ENCODE measurements at regions not wholly inside any gene's neighbourhood (a gene's known extent, or its start where the extent isn't known, plus 50 kb on each side); places are given as distances from the start of the nearest gene placed in this dataset.

GRCh38 chr11:43545610-43546009 lies 134.9 kb upstream of the HSD17B12 start:
- Histone ChIP-seq H3K9me3 (ENCODE audit: control insufficient read depth, insufficient read depth, low read length) (no peaks in the 10 kb centered on the region), H3K36me3 (ENCODE audit: control insufficient read depth, insufficient read depth, low read length) (no peaks in the 10 kb centered on the region), H3K27ac (ENCODE audit: low read length) (no peak overlapping the region), H3K4me3 (ENCODE audit: low read length) (no peak overlapping the region), H3K4me1 (ENCODE audit: control insufficient read depth, insufficient read depth, low read length) (peaks cover 4% of the 10 kb centered on the region), H3K27me3 (ENCODE audit: control insufficient read depth, insufficient read depth, low read length) (peaks cover 9% of the 10 kb centered on the region)
- intact Hi-C loops (cut with micrococcal nuclease): no loop called here
- H3K4me1 Mint-ChIP-seq: no peaks in the 10 kb centered on the region
- TF ChIP-seq, protein P1, sequence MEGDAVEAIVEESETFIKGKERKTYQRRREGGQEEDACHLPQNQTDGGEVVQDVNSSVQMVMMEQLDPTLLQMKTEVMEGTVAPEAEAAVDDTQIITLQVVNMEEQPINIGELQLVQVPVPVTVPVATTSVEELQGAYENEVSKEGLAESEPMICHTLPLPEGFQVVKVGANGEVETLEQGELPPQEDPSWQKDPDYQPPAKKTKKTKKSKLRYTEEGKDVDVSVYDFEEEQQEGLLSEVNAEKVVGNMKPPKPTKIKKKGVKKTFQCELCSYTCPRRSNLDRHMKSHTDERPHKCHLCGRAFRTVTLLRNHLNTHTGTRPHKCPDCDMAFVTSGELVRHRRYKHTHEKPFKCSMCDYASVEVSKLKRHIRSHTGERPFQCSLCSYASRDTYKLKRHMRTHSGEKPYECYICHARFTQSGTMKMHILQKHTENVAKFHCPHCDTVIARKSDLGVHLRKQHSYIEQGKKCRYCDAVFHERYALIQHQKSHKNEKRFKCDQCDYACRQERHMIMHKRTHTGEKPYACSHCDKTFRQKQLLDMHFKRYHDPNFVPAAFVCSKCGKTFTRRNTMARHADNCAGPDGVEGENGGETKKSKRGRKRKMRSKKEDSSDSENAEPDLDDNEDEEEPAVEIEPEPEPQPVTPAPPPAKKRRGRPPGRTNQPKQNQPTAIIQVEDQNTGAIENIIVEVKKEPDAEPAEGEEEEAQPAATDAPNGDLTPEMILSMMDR (IDR thresholded peaks at IDR 0.05): no peak
- 88% methylated on average over 1 of the region's 1 CpG for WGBS (ENCODE audit: insufficient coverage)
- H3K9me3 Mint-ChIP-seq: no peaks in the 10 kb centered on the region
- no peaks in the 10 kb centered on the region for H3K36me3 Mint-ChIP-seq
- ATAC-seq (no peak), DNase-seq (no peak)
- H3K4me3 Mint-ChIP-seq: no peak overlapping the region
- no peak overlapping the region for H3K27ac Mint-ChIP-seq
- peaks cover 7 to 10% of the 10 kb centered on the region in 2 donors for H3K27me3 Mint-ChIP-seq (ENCODE audit: low read depth in 2 of 2)

DNA sequence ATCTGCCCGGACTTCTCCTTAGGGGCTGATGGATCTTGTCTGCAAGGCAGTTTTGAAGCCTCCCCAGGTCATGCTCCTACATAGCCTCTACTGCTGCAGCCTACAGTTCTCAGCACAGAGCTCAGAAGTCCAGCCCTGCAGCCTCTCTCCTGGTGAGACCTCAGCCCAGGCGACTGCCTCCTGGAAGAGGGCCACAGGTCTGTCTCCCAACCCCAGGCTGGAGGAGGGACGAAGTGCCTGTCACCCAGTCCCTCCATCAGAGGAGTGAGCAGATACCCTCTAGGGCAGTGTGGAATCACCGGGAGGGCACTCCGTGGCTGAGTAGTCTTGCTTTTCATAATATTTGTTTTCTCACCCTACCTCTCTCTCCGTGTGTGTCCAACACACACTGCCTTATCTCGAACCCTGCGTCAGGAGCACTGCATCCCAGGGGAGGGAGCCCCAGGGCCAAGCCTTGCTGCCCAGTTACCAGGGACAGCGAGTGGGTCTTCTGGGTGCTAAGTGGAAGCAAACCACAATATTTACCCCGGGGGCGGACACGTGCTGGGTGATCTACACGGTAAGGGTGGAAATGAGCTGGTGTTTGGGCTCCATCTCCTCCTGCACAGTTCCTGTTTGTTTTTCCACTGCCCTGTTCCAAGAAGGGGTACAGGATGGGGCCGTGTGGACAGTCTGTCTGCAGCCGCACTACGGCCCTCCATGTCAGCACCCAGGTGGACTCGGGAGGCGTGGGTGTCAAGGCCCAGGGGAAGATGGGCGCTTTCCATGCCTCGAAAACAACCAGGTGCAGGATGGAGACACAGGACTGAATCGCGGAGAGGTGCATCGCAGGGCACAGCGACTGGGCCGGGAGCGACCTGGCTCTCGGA lies 133.7 kb upstream of the HSD17B12 start:
- no peaks in the 10 kb centered on the region for H3K4me1 Mint-ChIP-seq
- Histone ChIP-seq H3K4me1 (ENCODE audit: control insufficient read depth, insufficient read depth, low read length) (peaks cover 4% of the 10 kb centered on the region), H3K27ac (ENCODE audit: low read length) (no peak overlapping the region), H3K9me3 (ENCODE audit: control insufficient read depth, insufficient read depth, low read length) (no peaks in the 10 kb centered on the region), H3K4me3 (ENCODE audit: low read length) (no peak overlapping the region), H3K27me3 (ENCODE audit: control insufficient read depth, insufficient read depth, low read length) (peaks cover 9% of the 10 kb centered on the region), H3K36me3 (ENCODE audit: control insufficient read depth, insufficient read depth, low read length) (no peaks in the 10 kb centered on the region)
- H3K9me3 Mint-ChIP-seq: no peaks in the 10 kb centered on the region
- no peaks in the 10 kb centered on the region for H3K36me3 Mint-ChIP-seq
- intact Hi-C loops (cut with micrococcal nuclease): no loop called here
- H3K4me3 Mint-ChIP-seq: no peak overlapping the region
- ATAC-seq (no peak), DNase-seq (no peak)
- 50% methylated on average over 27 of the region's 27 CpGs for WGBS (ENCODE audit: insufficient coverage)
- TF ChIP-seq, protein P1 (IDR thresholded peaks at IDR 0.05): no peak
- no peak overlapping the region for H3K27ac Mint-ChIP-seq
- H3K27me3 Mint-ChIP-seq (ENCODE audit: low read depth in 2 of 2): peaks cover 15 to 20% of the 10 kb centered on the region in 2 donors

DNA sequence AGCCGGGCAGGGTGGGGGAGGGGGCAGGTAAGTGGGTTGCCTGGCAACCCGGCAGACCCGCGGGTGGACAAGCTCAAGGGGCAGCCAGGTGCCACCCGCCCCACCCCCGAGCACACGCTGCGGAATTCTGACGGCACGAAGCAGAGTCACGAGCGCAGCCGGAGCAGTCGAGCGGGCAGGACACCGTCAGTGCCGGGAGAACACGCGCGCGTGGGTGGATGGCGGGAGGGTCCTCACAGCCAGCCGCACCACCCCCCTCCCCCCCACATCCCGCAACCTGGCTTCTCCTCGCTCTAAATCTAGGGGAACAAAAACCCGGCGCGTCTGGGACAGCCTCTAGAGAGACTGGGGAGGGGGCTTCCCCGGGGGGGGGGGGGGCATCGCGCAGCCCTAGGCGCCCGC lies 133.1 kb upstream of the HSD17B12 start:
- no peaks in the 10 kb centered on the region for H3K36me3 ChIP-seq (ENCODE audit: control insufficient read depth, insufficient read depth, low read length)
- peaks cover 4% of the 10 kb centered on the region for H3K4me1 ChIP-seq (ENCODE audit: control insufficient read depth, insufficient read depth, low read length)
- ATAC-seq (no peak), DNase-seq (no peak)
- H3K27ac ChIP-seq (ENCODE audit: low read length): no peak overlapping the region
- no peak overlapping the region for H3K27ac Mint-ChIP-seq
- peaks cover 15 to 20% of the 10 kb centered on the region in 2 donors for H3K27me3 Mint-ChIP-seq (ENCODE audit: low read depth in 2 of 2)
- H3K36me3 Mint-ChIP-seq: no peaks in the 10 kb centered on the region
- no peaks in the 10 kb centered on the region for H3K4me1 Mint-ChIP-seq
- intact Hi-C loops (cut with micrococcal nuclease): no loop called here
- no peak overlapping the region for H3K4me3 Mint-ChIP-seq
- no peaks in the 10 kb centered on the region for H3K9me3 Mint-ChIP-seq
- peaks cover 9% of the 10 kb centered on the region for H3K27me3 ChIP-seq (ENCODE audit: control insufficient read depth, insufficient read depth, low read length)
- H3K4me3 ChIP-seq (ENCODE audit: low read length): no peak overlapping the region
- H3K9me3 ChIP-seq (ENCODE audit: control insufficient read depth, insufficient read depth, low read length): no peaks in the 10 kb centered on the region
- WGBS (ENCODE audit: insufficient coverage): 4% methylated on average over 29 of the region's 33 CpGs
- TF ChIP-seq, protein P1 (IDR thresholded peaks at IDR 0.05): no peak

All from natural killer cell (primary cell).